Loucy (cell line): ENCODE measurements at regions not wholly inside any gene's neighbourhood (a gene's known extent, or its start where the extent isn't known, plus 50 kb on each side); places are given as distances from the start of the nearest gene placed in this dataset.
A peak's percentile ranks its signal among the peaks of the same experiment; 100 is the strongest.

Source experiments
- H2AFZ ChIP-seq: fragments of 200-600 bp; sonication (generic); 2 replicates; pipeline ENCODE4 v1.6.0; 2016; ENCODE audit warnings: antibody characterized with exemption, mild to moderate bottlenecking, low read length, moderate library complexity
- H3F3A ChIP-seq: fragments of 200-600 bp; 2 replicates; pipeline ENCODE4 v1.6.0; 2016; ENCODE audit warnings: antibody characterized with exemption, low read depth, mild to moderate bottlenecking
- H3K27me3 ChIP-seq: fragments of 200-600 bp; sonication (generic); 2 replicates; pipeline ENCODE4 v1.6.1; 2014; ENCODE audit warnings: low read length, mild to moderate bottlenecking; ENCODE audit not compliant: insufficient read depth, poor library complexity, severe bottlenecking
- H3K36me3 ChIP-seq: fragments of 200-600 bp; sonication (generic); 2 replicates; pipeline ENCODE4 v1.6.1; 2016; ENCODE audit warnings: low read length; ENCODE audit not compliant: insufficient read depth
- H3K4me1 ChIP-seq: fragments of 200-600 bp; sonication (generic); 2 replicates; pipeline ENCODE4 v1.5.1; 2014; ENCODE audit warnings: low read length, mild to moderate bottlenecking; ENCODE audit not compliant: insufficient read depth, poor library complexity, severe bottlenecking
- H3K4me2 ChIP-seq: fragments of 200-600 bp; sonication (generic); 2 replicates; pipeline ENCODE4 v1.6.0; 2014; ENCODE audit warnings: antibody characterized with exemption, low read length, low read depth, mild to moderate bottlenecking; ENCODE audit not compliant: poor library complexity, severe bottlenecking
- H3K4me3 ChIP-seq: fragments of 200-600 bp; sonication (generic); 2 replicates; pipeline ENCODE4 v1.5.1; 2014; ENCODE audit warnings: low read length, mild to moderate bottlenecking, mixed read lengths; ENCODE audit not compliant: poor library complexity, severe bottlenecking
- H3K79me2 ChIP-seq: fragments of 200-600 bp; sonication (generic); 2 replicates; pipeline ENCODE4 v1.6.1; 2014; ENCODE audit warnings: low read length; ENCODE audit not compliant: insufficient read depth
- H3K9ac ChIP-seq: fragments of 200-600 bp; sonication (generic); 2 replicates; pipeline ENCODE4 v1.6.0; 2014; ENCODE audit warnings: mild to moderate bottlenecking, low read depth, low read length, moderate library complexity; ENCODE audit not compliant: poor library complexity, severe bottlenecking
- H3K9me2 ChIP-seq: fragments of 200-600 bp; sonication (generic); replicated peaks from 2 replicates; pipeline ENCODE4 v1.6.1; 2016; ENCODE audit warnings: low read depth, low read length, mixed read lengths
- H3K9me3 ChIP-seq: fragments of 200-600 bp; sonication (generic); 2 replicates; pipeline ENCODE4 v1.6.1; 2014; ENCODE audit warnings: mild to moderate bottlenecking, antibody characterized with exemption, low read length, low read depth; ENCODE audit not compliant: insufficient read depth
- H4K20me1 ChIP-seq: fragments of 200-600 bp; sonication (generic); 2 replicates; pipeline ENCODE4 v1.6.0; 2014; ENCODE audit warnings: antibody characterized with exemption, low read length, mild to moderate bottlenecking; ENCODE audit not compliant: insufficient read depth, poor library complexity, severe bottlenecking
- CTCF ChIP-seq: fragments of 200-600 bp; sonication (generic); conservative IDR thresholded peaks from 2 replicates; pipeline ENCODE4 v1.5.1; 2014; ENCODE audit warnings: mild to moderate bottlenecking, antibody characterized with exemption, low read length
- EZH2phosphoT487 ChIP-seq: fragments of 200-600 bp; IDR thresholded peaks from 2 replicates; pipeline ENCODE4 v1.6.1; 2018; ENCODE audit warnings: antibody characterized with exemption, mild to moderate bottlenecking, moderate library complexity, borderline replicate concordance

DNA sequence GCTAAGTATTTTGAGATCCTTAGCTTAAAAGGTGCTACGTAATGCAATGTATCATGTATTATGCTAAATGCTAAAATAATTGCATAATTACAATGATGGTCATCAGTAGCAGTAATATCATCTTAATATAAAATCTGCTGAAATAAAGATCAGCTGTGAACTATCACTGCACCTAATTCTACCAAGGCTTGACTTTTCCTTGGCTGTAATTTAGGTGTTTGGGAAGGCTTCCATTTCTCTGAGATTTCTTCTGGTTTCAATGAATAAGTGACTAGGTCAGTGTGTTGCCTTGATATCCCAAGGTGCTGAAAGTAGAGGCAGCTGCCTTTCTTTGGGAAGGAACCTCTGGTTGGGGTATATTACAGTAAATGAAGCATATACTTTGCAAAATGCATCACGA is 376.1 kb downstream of the STK39 start:
- Histone ChIP-seq H3K4me2 (no peak overlapping the region), H3K4me3 (no peak overlapping the region), H3K36me3 (no peaks in the 10 kb centered on the region), H2AFZ (no peak overlapping the region), H3K9me2 (no peaks in the 10 kb centered on the region), H3K4me1 (no peaks in the 10 kb centered on the region), H3K79me2 (no peaks in the 10 kb centered on the region), H3F3A (no peaks in the 10 kb centered on the region), H3K9me3 (no peaks in the 10 kb centered on the region), H3K27me3 (no peaks in the 10 kb centered on the region), H4K20me1 (no peaks in the 10 kb centered on the region), H3K9ac (no peak overlapping the region)
- no peak for TF ChIP-seq CTCF
- no peak for TF ChIP-seq EZH2phosphoT487

- H3K36me3 ChIP-seq = no peaks in the 10 kb centered on the region
- no peak overlapping the region for H3K4me3 ChIP-seq
- H3F3A ChIP-seq = no peaks in the 10 kb centered on the region
- no peak overlapping the region for H3K4me2 ChIP-seq
- no peak overlapping the region for H2AFZ ChIP-seq
- H4K20me1 ChIP-seq = no peaks in the 10 kb centered on the region
- H3K27me3 ChIP-seq = no peaks in the 10 kb centered on the region
- no peaks in the 10 kb centered on the region for H3K9me3 ChIP-seq
- no peak overlapping the region for H3K9ac ChIP-seq
- H3K9me2 ChIP-seq = no peaks in the 10 kb centered on the region
- H3K79me2 ChIP-seq = no peaks in the 10 kb centered on the region
- TF ChIP-seq EZH2phosphoT487 (no peak), CTCF (peak; percentile 50)
- H3K4me1 ChIP-seq = no peaks in the 10 kb centered on the region
Measured at GRCh38 chr2:167869200-167869599, 378.2 kb downstream of the STK39 start.

GRCh38 chr2:167863377-167863776 is 384.0 kb downstream of the STK39 start:
- Histone ChIP-seq H3K4me1 (no peaks in the 10 kb centered on the region), H2AFZ (no peak overlapping the region), H3K4me2 (no peak overlapping the region)

More at GRCh38 chr2:167863377-167863776, 384.0 kb downstream of the STK39 start:
- H4K20me1 ChIP-seq = no peaks in the 10 kb centered on the region
- H3K4me3 ChIP-seq = no peak overlapping the region
- no peaks in the 10 kb centered on the region for H3K9me2 ChIP-seq
- no peaks in the 10 kb centered on the region for H3K9me3 ChIP-seq
- H3K79me2 ChIP-seq = no peaks in the 10 kb centered on the region
- H3K36me3 ChIP-seq = no peaks in the 10 kb centered on the region
- no peak for TF ChIP-seq CTCF
- no peak for TF ChIP-seq EZH2phosphoT487
- H3F3A ChIP-seq = no peaks in the 10 kb centered on the region
- H3K9ac ChIP-seq = no peak overlapping the region
- H3K27me3 ChIP-seq = no peaks in the 10 kb centered on the region
